Naive thymus-derived CD8-positive, alpha-beta T cell (primary cell): ENCODE measurements at regions not wholly inside any gene's neighbourhood (a gene's known extent, or its start where the extent isn't known, plus 50 kb on each side); places are given as distances from the start of the nearest gene placed in this dataset.

Experiments used
- ATAC-seq, 2 donors: fragments of 150-1000 bp; cut with Tn5 transposase in 1 of 2; sonication (Bioruptor Pico), chemical (Tn5 transposase) in 1 of 2; 1 replicate in 1 of 2; 2 replicates in 1 of 2; pipeline ENCODE4 v1.10.0; 2021; ENCODE audit warnings: mild to moderate bottlenecking in 2 of 2, moderate library complexity in 2 of 2
- POLR2A ChIA-PET: fragments of 350-600 bp; sonication (Branson Sonifier 250); formaldehyde crosslinking; loops from one replicate; lab custom pipeline; 2021; ENCODE audit warnings: antibody characterized with exemption; lab: Charles Lee
- DNase-seq, 10 donors: peaks; one replicate each; pipeline versions ENCODE4 v3.0.0 to v3.0.0-alpha.2; 2020 to 2022
- H3K27ac Mint-ChIP-seq, 10 donors: one replicate each; pipeline ENCODE4 v1.8.0; 2020 to 2022; ENCODE audit warnings: mild to moderate bottlenecking in 10 of 10, mixed read lengths in 10 of 10, moderate library complexity in 4 of 10, inconsistent platforms in 1 of 10
- H3K27me3 Mint-ChIP-seq, 5 donors: one replicate each; pipeline ENCODE4 v1.8.0; 2021 to 2022; ENCODE audit warnings: mixed read lengths in 5 of 5
- H3K36me3 Mint-ChIP-seq, 3 donors: one replicate each; pipeline ENCODE4 v1.8.0; 2020 to 2022; ENCODE audit warnings: mixed read lengths in 3 of 3, mild to moderate bottlenecking in 2 of 3, inconsistent platforms in 1 of 3
- H3K4me1 Mint-ChIP-seq, 4 donors: one replicate each; pipeline ENCODE4 v1.8.0; 2021 to 2022; ENCODE audit warnings: mixed read lengths in 4 of 4
- H3K4me3 Mint-ChIP-seq, 10 donors: one replicate each; pipeline ENCODE4 v1.8.0; 2020 to 2022; ENCODE audit warnings: mild to moderate bottlenecking in 10 of 10, mixed read lengths in 10 of 10, moderate library complexity in 6 of 10, inconsistent platforms in 1 of 10
- H3K9me3 Mint-ChIP-seq, 9 donors: one replicate each; pipeline ENCODE4 v1.8.0; 2020 to 2022; ENCODE audit warnings: mixed read lengths in 9 of 9, mild to moderate bottlenecking in 3 of 9, inconsistent platforms in 1 of 9, moderate library complexity in 1 of 9

DNA sequence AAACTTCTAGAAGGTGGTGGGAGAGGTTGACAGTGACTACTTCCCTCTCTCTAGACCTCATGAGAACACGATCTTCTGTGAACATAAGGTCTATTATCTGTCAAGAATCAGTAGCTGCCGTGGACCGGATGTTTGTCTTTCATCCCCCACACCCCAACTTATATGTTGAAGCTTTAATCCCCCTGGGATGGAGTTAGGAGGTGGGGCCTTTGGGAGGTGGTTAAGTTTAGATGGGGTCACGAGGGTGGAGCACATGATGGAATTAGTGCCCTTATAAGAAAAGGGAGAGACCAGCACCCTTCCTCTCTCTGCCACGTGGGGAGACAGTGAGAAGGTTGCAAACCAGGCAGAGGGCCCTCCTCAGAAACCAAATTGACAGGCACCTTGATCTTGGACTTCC, 409.1 kb downstream of the QKI start:
- Mint-ChIP-seq H3K27ac (no peak overlapping the region), H3K27me3 (peaks cover 2 to 32% (median 16%) of the 10 kb centered on the region in 5 donors), H3K36me3 (no peaks in the 10 kb centered on the region), H3K9me3 (peaks cover 0 to 13% (median 1%) of the 10 kb centered on the region in 9 donors), H3K4me1 (no peaks in the 10 kb centered on the region), H3K4me3 (no peak overlapping the region)
- POLR2A ChIA-PET: no interaction called here
- ATAC-seq: no peak
- no peak for DNase-seq

DNA sequence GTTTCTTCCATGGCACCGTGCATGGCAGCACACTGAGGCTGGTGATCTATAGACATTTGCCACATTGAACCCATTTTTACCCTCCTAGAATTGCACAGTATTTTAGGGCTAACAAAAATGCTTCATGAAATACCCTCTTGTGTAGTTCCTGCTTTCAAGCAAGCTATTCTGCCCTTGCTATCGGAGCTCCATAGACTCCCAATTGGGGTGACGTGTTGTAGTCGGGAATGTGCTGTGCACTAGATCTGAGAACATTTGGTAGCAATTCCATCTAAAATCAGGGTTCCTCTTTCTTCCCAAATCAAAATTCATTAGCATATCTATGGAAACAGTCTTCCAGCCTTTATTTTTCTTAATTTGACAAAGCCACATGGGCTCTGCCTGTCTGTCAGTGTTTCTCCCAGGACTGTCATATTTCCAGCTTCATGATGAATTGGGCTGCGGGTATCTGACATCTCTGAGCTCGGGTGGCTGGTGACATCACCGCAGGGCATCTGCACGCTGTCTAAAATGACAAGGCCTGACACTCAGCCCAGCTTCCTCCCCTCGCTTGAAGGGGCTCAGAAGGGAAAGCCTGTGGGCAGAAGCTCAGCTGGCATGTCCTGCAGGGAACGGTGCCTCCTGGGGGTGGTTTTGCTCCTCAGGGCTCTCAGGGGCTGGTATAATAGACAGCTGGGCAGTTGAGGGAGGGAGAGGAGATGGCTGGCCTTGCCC, 406.4 kb downstream of the QKI start:
- H3K9me3 Mint-ChIP-seq: peaks cover 0 to 13% (median 1%) of the 10 kb centered on the region in 9 donors
- DNase-seq: no peak
- no peak overlapping the region for H3K4me3 Mint-ChIP-seq
- ATAC-seq: no peak
- no peaks in the 10 kb centered on the region for H3K36me3 Mint-ChIP-seq
- H3K27ac Mint-ChIP-seq: no peak overlapping the region
- peaks cover 0 to 19% (median 7%) of the 10 kb centered on the region in 5 donors for H3K27me3 Mint-ChIP-seq
- no peaks in the 10 kb centered on the region for H3K4me1 Mint-ChIP-seq
- POLR2A ChIA-PET: no interaction called here

- Mint-ChIP-seq H3K27ac (no peak overlapping the region), H3K36me3 (no peaks in the 10 kb centered on the region), H3K4me1 (no peaks in the 10 kb centered on the region), H3K27me3 (peaks cover 0 to 22% (median 6%) of the 10 kb centered on the region in 5 donors), H3K9me3 (peaks cover 0 to 13% (median 1%) of the 10 kb centered on the region in 9 donors), H3K4me3 (no peak overlapping the region)
- POLR2A ChIA-PET: no interaction called here
- ATAC-seq (no peak), DNase-seq (no peak)
Observed at GRCh38 chr6:163820171-163820570, 405.7 kb downstream of the QKI start.

GRCh38 chr6:163818719-163819118, 404.2 kb downstream of the QKI start:
- DNase-seq (no peak), ATAC-seq (no peak)
- peaks cover 0 to 11% (median 0%) of the 10 kb centered on the region in 4 donors for H3K4me1 Mint-ChIP-seq
- peaks cover 0 to 13% (median 1%) of the 10 kb centered on the region in 9 donors for H3K9me3 Mint-ChIP-seq
- H3K27ac Mint-ChIP-seq: no peak overlapping the region
- H3K36me3 Mint-ChIP-seq: no peaks in the 10 kb centered on the region
- no peak overlapping the region for H3K4me3 Mint-ChIP-seq
- POLR2A ChIA-PET: no interaction called here
- H3K27me3 Mint-ChIP-seq: peaks cover 3 to 22% (median 7%) of the 10 kb centered on the region in 5 donors

DNA sequence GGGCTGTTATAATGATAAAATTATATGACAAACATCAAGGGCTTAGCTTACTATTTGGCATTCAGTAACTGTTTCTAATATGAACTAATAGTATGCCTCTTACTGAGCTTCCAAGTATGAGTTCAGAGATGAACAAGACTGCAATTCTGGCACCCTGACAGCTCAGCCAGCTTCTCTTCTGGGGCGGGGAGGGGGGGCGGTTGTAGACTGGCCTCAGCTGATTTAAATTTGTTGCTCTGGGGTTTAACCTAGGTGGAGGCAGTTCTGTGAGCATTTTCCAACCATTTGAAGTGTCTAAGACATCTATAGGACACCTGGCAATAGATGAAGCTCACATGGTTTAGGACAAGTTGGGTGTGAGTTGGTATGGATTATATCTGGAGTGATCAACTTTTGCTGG, 401.9 kb downstream of the QKI start:
- H3K9me3 Mint-ChIP-seq: peaks cover 0 to 13% (median 1%) of the 10 kb centered on the region in 9 donors
- DNase-seq (no peak), ATAC-seq (no peak)
- peaks cover 3 to 22% (median 9%) of the 10 kb centered on the region in 5 donors for H3K27me3 Mint-ChIP-seq
- peaks cover 0 to 17% (median 0%) of the 10 kb centered on the region in 4 donors for H3K4me1 Mint-ChIP-seq
- no peaks in the 10 kb centered on the region for H3K36me3 Mint-ChIP-seq
- H3K4me3 Mint-ChIP-seq: no peak overlapping the region
- POLR2A ChIA-PET: no interaction called here
- H3K27ac Mint-ChIP-seq: no peak overlapping the region

GRCh38 chr6:163815796-163816195, 401.3 kb downstream of the QKI start:
- Mint-ChIP-seq H3K4me1 (peaks cover 0 to 17% (median 0%) of the 10 kb centered on the region in 4 donors), H3K27me3 (peaks cover 3 to 20% (median 9%) of the 10 kb centered on the region in 5 donors), H3K4me3 (no peak overlapping the region), H3K27ac (no peak overlapping the region), H3K36me3 (no peaks in the 10 kb centered on the region), H3K9me3 (peaks cover 0 to 13% (median 1%) of the 10 kb centered on the region in 9 donors)
- DNase-seq (no peak), ATAC-seq (no peak)
- POLR2A ChIA-PET: no interaction called here

DNA sequence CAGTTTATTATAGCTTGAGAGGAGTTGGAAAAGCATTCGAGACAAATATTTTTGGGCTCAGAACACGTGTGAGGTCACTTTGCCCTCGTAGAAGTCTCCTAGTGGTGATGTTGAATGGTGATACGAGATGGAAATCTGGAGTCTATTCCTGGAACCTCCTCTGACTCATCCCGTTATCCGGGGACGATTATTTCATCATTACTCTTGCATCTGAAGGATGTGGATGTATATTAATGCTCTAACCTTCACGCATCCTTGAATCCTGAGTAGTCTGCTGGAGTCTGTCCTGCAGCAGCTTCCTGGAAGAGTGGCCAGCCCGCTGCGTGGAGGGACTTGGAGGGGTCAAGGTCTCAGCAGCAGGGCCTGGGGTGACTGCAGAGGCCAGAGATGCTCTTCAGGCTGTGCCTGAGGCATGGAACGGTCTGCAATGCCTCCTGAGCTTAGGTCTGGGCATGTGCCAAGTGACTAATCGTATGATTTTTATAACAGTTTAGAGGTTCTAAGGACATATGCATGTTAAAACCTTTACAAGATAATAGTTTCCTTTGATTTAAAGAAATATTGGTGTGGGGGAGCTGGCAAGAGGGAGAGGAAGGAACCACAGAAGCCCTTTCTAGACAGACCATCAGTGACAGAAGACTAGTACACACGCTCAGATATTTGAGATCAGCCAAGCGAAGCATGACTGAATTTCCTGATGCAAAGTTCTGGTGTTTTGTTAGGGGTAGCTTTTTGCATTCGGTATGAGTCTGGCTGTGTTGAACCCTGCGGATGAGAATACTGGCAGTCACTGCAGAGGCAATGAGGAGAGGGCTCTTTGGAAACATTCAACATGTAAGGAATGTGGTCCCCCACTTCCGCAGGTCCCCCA, 400.2 kb downstream of the QKI start:
- ATAC-seq: no peak
- POLR2A ChIA-PET: no interaction called here
- Mint-ChIP-seq H3K36me3 (no peaks in the 10 kb centered on the region), H3K4me1 (peaks cover 0 to 17% (median 0%) of the 10 kb centered on the region in 4 donors), H3K27me3 (peaks cover 2 to 10% (median 4%) of the 10 kb centered on the region in 5 donors), H3K4me3 (no peak overlapping the region), H3K9me3 (peaks cover 0 to 5% (median 0%) of the 10 kb centered on the region in 9 donors), H3K27ac (no peak overlapping the region)
- no peak for DNase-seq

DNA sequence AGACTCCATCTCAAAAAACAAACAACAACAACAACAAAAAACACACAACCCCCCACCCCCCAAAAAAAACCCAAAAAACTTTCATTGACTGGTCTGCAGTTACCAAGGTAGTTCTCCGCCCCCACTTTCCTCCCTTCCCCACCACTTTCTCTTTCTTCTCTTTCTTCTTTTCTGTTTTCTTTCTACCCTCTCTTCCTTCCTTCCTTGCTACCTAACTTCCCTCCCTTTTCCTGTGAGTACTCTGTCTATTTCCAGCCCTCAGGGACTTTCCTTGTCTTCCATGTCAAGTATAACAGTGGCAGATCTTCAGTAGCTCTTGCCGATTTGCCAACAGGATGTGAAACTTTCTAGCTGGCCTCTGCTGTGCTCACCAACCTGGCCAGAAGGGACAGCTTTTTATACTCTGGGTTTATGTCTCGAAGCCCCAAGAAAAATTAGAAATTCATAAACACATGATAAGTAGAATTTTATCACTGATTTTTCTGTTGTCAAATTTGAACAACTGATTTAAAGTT, 399.5 kb downstream of the QKI start:
- Mint-ChIP-seq H3K27me3 (peaks cover 0 to 9% (median 5%) of the 10 kb centered on the region in 5 donors), H3K36me3 (no peaks in the 10 kb centered on the region), H3K4me1 (peaks cover 0 to 17% (median 0%) of the 10 kb centered on the region in 4 donors), H3K27ac (no peak overlapping the region), H3K9me3 (no peaks in the 10 kb centered on the region), H3K4me3 (no peak overlapping the region)
- ATAC-seq (no peak), DNase-seq (no peak)
- POLR2A ChIA-PET: no interaction called here

GRCh38 chr6:163811317-163811716, 396.8 kb downstream of the QKI start:
- Mint-ChIP-seq H3K9me3 (no peaks in the 10 kb centered on the region), H3K36me3 (no peaks in the 10 kb centered on the region), H3K27ac (no peak overlapping the region), H3K4me3 (no peak overlapping the region), H3K27me3 (peaks cover 0 to 10% (median 5%) of the 10 kb centered on the region in 5 donors), H3K4me1 (peaks cover 0 to 17% (median 0%) of the 10 kb centered on the region in 4 donors)
- POLR2A ChIA-PET: no interaction called here
- DNase-seq (no peak), ATAC-seq (no peak)

DNA sequence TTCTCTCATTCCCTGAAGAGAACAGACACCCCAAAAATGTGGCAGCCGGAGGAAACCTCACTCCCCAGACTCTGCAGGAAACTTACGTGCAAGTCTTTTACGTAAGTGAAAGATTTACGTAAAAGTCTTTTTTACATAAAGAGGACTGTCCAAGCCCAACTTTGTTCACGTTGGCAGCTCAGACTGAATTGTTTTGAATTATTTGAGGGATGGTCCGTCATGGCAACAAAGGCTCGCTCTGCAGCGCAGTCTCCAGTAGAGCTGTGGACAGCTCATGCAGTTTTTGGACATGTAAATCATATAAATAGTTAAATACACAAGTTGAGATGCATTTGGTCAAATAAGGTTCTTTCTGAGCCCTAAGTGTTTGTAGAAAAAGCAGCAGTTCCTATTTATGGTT, 394.8 kb downstream of the QKI start:
- ATAC-seq (no peak), DNase-seq (no peak)
- Mint-ChIP-seq H3K9me3 (no peaks in the 10 kb centered on the region), H3K4me3 (no peak overlapping the region), H3K27me3 (peaks cover 0 to 7% (median 3%) of the 10 kb centered on the region in 5 donors), H3K36me3 (no peaks in the 10 kb centered on the region), H3K27ac (no peak overlapping the region), H3K4me1 (peaks cover 0 to 10% (median 0%) of the 10 kb centered on the region in 4 donors)
- POLR2A ChIA-PET: no interaction called here

GRCh38 chr6:163808871-163809270, 394.4 kb downstream of the QKI start:
- POLR2A ChIA-PET: no interaction called here
- no peak overlapping the region for H3K4me3 Mint-ChIP-seq
- peaks cover 0 to 6% (median 0%) of the 10 kb centered on the region in 4 donors for H3K4me1 Mint-ChIP-seq
- H3K27ac Mint-ChIP-seq: no peak overlapping the region
- no peak for ATAC-seq
- H3K27me3 Mint-ChIP-seq: peaks cover 0 to 5% (median 3%) of the 10 kb centered on the region in 5 donors
- H3K36me3 Mint-ChIP-seq: no peaks in the 10 kb centered on the region
- H3K9me3 Mint-ChIP-seq: no peaks in the 10 kb centered on the region
- DNase-seq: no peak

DNA sequence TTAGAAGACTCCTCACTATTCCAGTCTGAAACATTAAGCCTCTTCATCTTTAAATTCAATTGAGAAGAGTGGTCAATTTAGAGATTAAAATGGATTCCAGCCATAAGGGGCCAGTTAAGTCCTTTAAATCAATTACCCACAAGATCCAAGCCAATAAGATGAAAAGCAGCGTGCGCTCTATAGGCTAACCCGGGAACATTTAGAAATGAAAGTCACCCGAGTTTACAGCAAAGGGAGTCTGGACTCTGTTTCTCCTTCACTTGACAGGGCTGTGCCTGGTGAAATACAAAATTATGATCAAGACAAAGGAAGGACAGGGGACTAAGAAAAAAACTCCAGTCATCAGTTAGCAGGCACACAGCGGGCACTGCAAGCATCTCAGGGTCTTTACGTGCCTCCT, 393.7 kb downstream of the QKI start:
- H3K4me1 Mint-ChIP-seq: peaks cover 0 to 5% (median 0%) of the 10 kb centered on the region in 4 donors
- H3K27me3 Mint-ChIP-seq: peaks cover 0 to 5% (median 3%) of the 10 kb centered on the region in 5 donors
- H3K27ac Mint-ChIP-seq: no peak overlapping the region
- H3K4me3 Mint-ChIP-seq: no peak overlapping the region
- no peaks in the 10 kb centered on the region for H3K36me3 Mint-ChIP-seq
- no peak for DNase-seq
- ATAC-seq: no peak
- no peaks in the 10 kb centered on the region for H3K9me3 Mint-ChIP-seq
- POLR2A ChIA-PET: no interaction called here
